Activated CD8-positive, alpha-beta memory T cell treated with anti-CD3 and anti-CD28 coated beads, Interleukin-2, amount 50 U/mL, for 24 hours (primary cell): ENCODE measurements at regions not wholly inside any gene's neighbourhood (a gene's known extent, or its start where the extent isn't known, plus 50 kb on each side); places are given as distances from the start of the nearest gene placed in this dataset.
A peak's percentile ranks its signal among the peaks of the same experiment; 100 is the strongest.

ENCODE experiments used
- DNase-seq: peaks from one replicate; pipeline ENCODE4 v3.0.0-alpha.2; 2020; ENCODE audit errors: extremely low read depth

DNA sequence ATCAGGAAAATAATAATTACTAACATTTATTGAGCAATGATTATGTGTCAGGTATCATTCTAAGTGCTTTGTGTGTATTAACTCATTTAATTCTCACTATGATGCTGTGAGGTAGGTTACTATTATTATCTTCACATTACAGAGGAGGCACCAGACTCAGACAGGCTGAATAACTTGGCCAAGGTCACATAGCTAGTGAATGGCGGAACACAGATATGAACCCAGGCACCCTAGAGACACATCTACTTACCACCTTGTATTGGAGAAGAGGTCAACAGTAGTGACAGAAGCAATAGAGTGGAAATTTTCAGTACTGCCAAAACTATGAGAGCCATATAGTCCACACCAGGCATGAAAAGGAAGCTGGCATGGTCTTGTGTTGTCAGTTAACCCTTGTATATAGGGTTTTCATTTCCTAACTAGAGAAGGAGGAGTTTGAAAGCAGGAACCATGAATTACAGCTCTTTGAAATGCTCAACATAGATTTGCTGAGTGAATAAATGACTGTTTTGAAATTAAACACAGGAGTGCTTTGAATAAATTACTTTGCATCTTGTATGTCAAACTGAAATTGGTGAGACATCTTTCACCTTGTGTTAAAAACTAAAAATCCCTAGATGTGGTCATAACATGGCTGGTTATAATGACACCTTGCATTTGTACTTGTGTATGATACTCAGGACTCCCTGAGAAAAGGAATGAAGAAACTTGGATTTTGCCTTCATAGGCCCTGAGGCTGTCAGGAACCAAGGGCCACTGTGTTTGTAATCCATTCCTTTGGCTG, 71.8 kb downstream of the RTL9 start:
- DNase-seq, result no peak

DNA sequence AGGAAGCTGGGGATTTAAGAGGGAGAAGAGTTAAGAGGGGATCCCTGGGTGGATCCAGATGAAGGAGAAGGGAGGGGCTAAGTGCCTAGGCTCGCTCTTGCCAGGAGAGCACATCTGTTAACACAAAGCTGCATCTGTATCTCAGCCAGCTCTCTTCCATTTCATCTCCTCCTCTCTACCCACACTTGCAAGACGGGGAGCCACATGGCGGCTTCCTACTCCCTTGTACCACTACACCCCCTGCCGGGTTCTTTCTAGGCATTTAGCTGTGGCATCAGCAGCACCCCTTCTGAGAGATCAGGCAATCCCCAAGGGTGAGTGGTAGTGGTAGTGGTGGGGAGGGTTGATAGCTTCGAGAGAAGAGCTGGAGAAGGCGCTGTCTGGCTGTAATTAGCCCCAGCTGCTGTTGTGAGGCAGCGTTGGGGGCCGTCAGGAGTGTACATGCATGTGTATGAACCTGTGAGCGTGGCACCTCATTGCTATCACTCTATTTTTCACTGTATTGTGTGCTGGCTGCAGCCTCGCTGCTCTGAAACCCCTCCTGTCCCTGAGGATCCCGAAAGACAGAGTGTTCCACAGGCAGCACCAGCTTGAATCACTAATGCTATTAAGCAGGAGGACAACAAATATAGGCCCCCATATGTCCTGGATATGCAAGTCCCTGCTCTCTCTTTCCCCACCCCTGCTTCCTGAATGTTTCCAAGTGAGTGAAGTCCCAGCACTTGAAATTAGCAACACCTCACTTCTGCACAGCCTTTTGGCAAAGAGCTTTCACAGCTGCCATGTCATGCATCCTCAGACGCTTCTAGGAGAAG, 73.7 kb downstream of the RTL9 start:
- no peak for DNase-seq

DNA sequence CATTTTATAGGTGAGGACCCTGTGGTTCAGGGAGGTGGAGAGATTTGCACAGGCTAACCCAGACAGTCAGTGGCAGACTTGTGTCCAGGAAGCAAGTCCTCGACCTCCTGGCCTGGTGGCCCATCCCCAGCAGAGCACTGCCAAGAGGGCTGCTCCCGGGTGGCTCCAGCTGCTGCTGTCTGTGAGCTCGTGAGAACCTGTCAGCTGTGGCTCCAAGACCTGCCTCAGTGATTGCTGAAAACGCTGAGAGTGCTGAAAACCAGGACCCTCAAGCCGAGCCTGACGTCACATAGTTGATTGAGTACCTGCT, 74.2 kb downstream of the RTL9 start:
- DNase-seq, result no peak

DNA sequence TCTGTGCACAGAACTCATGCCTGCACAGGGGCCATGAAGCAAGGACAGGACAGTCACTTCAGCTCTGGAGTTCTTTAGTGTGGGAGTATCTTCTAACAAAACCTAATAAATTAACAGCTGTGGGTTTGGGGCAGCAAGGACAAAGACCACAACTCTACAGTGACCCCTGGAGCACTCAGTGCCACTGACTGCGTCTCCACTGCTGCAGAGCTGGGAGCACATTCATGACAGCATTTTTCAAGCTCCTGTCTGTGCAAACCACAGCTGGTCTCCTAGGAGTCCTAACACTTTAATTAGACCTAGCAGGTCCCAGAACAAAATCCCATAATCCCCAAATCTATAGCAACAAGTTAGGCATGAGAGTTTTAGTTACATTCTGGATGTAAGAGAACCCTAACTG, 76.5 kb downstream of the RTL9 start:
- DNase-seq, result no peak

DNA sequence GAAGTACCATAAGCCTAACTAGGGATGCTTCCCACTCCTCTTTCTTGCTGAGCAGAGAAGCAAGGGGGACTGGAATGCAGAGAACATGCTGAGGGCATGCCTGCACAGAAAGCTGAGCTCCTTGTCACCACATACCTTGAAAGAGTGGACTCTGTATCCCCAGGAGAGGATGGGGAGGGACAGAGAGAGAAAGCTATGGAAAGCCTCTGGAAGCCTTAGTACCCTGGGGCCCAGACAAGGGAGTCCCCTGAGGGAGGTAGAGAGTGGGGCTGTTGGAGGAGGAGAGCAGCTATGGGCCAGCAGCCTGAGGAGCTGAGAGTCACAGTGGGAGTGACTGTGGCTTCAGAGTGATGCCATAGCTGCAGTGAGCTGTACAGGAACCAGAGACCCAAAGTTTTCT, 77.9 kb downstream of the RTL9 start:
- no peak for DNase-seq

DNA sequence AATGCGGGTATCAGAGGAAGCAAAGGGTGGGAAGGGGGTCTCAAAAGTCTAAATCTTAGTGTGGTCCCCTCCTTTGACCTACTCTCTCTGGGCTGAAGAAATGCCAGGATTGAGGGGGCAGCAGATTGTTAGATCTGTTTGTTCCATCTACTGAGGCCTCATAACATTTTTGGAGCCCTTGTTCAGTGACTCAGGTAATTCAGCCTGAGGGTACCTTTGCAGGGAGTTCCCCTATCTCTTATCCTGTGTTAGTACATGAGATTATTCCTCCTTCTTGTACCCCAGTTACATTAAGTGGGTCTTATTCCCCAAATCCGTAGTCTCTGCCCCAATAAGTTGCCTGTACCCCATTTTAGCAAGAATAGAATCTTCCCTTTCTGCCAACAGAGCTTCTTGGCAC, 79.0 kb downstream of the RTL9 start:
- DNase-seq, result no peak

DNA sequence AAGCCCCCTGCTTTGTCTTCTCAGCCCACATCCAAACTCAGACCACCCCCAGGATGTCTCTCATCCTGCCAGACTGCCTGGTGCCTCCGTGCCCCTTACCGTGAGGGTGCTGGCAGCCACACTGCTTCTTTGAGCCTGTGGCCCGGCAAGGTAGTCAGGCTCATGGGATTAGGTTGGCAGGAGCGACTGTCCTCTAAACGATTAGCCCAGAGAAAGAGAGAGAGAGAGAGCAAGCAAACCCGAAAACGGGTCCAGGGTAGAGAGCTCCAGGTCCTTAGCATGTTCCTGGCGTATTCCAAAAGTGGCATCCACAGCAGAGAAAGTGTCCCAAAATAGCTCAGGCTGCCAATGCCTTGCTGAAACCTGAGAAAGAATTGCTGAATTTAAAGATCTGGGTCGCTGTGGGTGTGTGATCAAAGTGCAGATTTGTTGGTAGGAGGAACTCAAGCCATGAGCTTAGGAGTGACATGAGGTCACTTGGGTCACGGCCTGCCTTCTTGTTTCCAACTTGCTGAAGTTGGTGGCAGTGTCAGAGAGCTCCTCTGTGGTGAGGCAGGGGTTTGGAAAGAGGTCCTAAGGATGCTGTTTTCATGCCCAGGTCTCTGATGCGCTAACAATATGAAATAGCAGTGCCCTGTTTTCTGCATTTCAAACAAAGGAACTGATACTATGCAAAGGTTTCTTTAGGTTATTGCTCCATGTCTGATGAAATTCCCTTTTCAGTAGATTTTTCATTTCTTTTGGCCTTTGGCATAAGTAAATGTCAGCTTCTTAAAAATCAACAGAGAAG, 81.6 kb downstream of the RTL9 start:
- DNase-seq, result no peak

DNA sequence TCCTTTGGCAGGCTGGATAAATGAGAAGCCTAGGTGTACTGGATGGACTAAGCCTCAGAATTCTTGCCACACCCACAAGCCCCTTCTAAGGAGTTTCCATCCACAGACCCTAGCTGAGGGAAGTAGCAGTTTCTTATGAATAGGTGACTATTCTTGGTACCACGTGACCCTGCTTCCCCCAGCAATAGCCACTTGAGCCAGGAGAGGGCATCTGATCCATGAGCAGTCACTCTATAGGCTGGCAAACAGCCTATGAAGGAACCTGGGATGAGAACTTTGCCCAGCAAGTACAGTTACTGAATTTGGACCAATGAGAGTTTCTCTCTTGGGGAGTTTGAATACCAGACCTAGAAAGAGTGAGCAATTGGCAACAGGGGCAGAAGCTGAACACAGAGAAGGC, 84.0 kb downstream of the RTL9 start:
- no peak for DNase-seq

DNA sequence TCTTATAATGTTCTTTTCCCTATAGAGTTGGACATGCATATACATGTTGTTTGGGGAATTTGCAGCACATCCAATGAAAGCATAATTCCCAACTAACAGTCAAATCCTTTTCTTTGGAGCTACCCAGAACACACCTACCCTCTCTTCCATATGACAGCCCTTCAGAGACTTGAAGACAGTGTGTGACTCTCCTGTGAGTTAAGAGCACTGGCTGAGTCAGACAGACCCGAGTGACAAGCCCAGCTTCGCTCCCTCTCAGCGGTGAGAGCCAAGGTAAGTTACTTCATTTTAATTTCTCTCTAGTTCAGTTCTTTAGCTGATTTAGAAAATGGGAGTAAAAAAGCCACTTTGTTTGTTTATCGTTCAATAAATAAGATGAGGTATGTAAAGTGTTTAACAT, 86.3 kb downstream of the RTL9 start:
- no peak for DNase-seq

DNA sequence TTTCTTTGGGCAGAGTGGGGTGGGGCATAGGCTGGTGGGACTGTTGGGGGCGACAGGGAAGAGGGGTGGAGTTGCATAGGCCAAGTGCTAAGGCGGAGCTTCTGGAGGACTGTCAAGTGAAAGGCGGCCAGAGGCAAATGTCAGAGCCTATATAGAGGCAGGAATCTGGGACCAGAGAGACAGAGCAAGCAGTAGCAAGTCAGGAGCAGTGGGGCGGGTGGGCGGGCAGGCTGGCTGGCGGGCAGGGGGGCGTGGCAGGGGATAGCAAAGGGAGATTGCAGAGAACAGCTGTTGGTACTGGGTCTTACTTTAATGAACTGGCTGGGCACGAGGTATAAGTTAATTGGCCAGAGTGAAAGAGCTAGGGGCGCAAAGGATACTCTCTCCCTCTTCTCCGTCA, 89.8 kb downstream of the RTL9 start:
- DNase-seq, result no peak

DNA sequence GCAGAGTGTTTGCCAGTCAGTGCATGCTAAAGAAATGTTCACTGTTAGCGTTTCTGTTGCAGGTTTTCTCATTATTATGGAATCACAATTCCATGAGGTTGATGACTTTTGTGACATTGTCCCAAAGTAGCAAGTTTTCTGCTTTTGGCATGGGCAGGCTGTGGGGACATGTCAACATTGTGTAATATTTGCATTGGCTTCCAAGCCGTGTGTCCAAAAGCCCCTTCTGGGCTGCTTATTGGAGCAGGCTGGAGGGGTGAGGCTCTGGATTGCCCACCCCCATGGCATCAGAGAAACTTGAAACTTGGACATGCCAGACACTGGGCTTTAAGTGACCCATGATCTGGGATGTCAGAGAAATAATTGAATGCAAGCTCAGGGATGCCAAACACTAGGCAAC, 90.7 kb downstream of the RTL9 start:
- no peak for DNase-seq

DNA sequence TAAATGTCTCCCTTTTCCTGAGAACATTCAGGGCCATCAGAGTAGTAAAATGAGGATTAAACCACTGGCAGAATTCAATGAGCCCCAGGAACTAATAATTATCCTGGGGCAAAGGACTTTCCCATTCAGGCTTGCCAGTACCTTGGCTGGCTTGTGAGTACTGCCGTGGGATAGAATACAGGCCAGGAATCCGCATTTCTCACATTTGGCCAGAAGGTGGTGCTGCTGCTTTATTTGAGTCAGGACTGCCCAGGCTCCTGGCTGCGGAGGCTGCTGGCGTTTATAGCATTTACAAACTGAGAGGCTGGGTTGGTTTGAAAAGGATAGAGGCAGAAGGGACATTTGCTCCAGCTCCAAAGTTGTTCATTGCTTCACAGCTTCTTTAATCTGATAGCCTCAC, 91.4 kb downstream of the RTL9 start:
- peak; percentile 4 for DNase-seq

DNA sequence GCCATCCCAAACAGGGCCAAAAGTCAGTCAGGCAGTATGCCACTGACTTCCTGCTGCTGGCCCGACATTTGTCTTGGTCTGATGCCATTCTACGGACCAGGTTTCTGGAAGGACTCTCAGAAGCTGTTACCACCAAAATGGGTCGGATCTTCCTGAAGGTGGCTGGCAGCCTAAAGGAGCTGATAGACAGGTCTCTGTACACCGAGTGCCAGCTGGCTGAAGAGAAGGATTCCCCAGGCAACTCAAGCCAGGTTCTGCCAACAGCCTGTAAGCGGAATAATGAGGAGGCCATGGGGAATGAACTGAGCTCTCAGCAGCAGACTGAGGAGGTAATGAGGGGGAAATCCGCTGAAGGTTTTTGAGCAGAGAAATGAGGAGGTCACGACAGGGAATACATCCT, 95.7 kb downstream of the RTL9 start:
- DNase-seq, result no peak

DNA sequence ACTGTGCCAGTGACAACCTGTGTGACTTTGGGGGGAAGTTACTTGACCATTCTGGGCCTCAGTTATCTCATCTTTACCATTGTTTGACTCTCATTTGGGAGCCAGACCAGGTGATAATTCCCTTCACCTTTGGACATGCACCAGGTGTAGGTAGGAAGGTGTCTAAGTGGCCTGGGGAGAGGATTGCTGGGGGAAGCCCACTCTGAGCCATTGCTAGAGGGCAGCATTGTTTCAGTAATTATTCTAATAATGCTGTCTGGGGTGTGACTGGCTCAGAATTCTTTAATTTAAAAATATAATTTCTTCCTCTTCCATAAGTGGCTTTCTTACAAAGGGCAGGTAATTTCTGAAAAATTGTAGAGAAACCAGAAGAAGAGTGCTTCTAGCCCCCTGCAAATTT, 104.3 kb downstream of the RTL9 start:
- no peak for DNase-seq

DNA sequence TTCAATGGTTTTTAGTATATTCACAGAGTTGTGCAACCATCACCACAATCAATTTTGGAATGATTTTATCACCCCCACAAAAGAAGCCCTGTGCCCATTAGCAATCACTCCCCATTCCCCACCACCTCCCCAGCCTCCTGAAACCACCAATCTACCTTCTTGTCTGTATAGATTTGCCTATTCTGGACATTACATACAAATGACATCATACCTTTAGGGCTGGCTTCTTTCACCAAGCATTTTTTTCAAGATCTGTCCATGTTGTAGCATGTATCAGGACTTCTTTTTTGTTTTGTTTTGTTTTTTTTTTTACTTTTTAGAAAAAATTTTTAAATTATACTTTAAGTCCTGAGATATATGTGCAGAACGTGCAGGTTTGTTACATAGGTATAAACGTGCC, 108.1 kb downstream of the RTL9 start:
- no peak for DNase-seq

DNA sequence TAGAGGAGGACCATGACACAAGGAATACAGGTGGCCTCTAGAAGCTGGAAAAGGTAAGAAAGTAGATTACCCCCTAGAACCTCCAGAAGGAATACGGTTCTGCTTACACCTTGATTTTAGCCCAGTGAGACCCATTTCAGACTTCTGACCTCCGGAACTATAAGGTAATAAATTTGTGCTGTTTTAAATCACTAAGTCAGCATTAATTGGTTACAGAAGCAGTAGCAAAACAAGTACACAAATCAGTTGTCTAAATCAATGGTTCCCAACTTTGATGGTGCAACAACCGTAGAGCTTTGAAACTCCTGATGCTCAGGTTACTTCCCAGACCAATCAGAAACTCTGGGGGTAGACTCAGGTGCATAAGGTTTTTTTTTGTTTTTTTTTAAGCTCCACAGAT, 113.6 kb downstream of the RTL9 start:
- DNase-seq, result no peak

DNA sequence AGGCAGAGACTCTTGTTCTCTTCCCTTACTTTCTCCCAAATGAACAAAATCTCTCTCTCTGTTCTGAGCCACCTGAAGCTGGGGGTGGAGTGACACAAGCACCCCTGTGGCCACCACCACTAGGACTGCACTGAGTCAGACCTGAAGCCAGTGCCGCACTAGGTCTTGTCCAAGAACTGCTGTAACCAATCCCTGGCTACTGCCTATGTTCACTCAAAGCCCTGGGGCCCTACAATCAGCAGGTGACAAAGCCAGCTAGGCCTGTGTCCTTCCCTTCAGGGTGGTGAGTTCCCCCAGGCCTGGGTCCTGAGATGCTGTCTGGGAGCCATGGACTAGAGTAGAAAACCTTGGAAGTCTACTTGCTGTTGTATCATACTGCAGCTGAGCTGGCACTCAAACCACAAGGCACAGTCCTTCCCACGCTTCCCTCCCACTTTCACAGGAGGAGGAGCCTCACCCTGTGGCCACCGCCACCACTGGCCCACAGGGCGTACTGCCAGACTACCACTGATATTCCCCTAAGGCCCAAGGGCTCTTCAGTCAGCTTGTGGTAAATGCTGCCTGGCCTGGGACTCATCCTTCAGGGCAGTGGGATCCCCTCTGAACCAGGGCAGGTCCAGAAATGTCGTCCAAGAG, 119.1 kb downstream of the RTL9 start:
- no peak for DNase-seq

DNA sequence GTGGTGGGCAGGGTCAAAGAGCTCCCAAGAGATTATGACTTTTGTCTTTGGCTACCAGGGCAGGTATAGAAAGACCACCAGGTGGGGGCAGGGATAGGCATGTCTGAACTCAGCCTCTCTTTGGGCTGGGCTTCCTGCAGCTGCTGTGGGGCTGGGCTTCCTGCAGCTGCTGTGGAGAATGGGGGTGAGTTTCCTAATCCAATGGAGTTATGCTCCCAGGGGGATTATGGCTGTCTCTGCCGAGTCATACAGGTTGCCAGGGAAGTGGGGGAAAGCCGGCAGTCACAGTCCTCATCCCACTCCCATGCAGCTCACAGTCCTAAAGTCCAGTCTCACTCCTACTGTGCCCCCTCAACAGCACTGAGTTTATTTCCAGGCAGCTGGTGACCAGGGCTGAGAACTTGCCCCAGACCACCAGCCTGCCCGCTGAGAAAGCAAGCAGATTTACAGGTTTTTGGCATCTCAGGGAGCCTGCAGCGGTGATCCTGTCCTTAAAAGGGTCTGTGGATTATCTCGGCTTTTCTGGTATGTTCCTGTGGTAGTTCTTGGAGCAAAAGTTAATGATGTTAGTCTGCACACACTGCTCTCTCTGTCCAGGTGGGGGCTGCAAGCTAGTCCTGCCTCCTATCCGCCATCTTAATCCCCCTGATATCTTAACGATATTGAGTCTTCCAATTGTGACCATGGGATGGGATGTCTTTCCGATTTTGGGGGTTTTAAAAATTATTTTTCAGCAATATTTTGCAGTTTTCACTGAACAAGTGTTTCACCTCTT, 133.4 kb downstream of the RTL9 start:
- DNase-seq, result no peak

DNA sequence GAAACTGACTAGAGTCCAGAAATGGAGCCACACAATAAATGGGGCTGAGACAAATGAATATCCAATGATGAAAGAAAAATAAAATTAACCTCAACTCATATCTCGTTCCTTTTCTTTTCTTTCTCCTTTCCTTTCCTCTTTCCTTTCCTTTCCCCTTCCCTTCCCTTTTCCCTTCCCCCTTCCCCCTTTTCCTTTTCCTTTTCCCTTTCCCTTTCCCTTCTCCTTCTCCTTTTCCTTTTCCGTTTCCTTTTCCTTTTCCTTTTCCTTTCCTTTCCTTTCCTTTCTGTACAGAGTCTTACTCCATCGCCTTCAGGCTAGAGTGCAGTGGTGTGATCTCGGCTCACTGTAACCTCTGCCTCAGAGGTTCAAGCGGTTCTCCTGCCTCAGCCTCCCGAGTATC, 146.3 kb downstream of the RTL9 start:
- no peak for DNase-seq

DNA sequence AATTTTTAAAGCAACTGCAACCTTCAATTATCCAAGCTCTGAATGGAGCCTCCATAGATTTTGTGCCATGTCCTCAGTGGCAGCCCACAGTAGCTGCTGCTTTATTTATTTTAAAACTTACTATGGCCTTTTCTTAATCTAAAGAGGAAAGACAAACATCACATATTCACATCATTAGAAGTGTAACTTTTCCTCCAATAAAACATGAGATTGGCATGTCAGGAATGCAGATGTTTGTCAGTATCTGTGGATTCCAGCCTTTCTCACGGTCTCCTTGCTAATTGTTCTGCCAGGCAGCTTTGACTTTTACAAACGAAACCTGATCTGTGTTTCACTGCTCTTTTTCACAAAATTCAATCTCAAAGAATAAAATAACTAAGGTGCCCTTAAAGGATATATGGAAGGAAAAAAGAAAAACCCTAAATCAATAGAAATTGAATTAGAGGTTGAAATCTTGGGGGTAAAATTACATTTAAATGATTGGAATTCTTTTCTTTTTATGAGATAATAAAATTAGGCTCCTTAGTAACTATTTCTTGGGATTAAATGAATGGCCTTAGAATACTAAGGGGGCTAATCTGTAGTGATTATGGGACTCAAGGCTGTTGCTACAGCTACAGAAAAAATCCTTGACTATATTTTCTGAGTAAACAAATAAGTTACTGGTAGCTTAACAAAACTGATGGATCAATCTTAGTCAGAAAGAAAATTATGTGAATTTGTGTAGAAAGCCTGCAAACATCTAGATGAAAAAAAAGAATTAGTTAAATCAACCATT, 151.3 kb downstream of the RTL9 start:
- DNase-seq, result no peak

DNA sequence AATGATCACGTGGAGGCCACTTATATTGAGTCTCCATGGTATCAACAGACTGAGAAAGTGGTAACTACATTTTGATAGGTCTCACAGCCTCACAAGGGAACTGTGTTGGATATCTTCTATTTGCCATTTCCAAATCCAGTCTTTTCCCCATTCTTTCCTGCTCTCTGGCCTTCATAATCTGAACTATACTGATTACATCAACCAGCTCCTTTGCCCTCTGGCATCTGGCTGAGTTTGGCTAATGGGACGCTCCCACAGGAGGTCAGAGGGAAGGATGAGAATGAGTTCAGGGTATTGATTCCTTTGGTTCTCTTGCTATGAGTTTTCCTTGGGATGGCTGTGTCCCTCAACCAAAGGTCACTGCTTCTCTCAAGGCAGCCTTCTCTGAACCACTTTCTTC, 152.6 kb downstream of the RTL9 start:
- no peak for DNase-seq
